Spinal cord (tissue), 9 donors: ENCODE measurements at regions not wholly inside any gene's neighbourhood (a gene's known extent, or its start where the extent isn't known, plus 50 kb on each side); places are given as distances from the start of the nearest gene placed in this dataset.

Source experiments
- DNase-seq, 6 donors: peaks; one replicate each; pipeline versions ENCODE4 v3.0.0 to v3.0.0-alpha.2; 2013 to 2015; ENCODE audit warnings: low spot score in 6 of 6, low read depth in 4 of 6
- H3K27ac ChIP-seq: one replicate; pipeline ENCODE4 v1.5.1; 2013; ENCODE audit warnings: low read depth, low read length, control low read depth
- H3K27me3 ChIP-seq: one replicate; pipeline ENCODE4 v1.6.1; 2013; ENCODE audit warnings: low read length; ENCODE audit not compliant: control insufficient read depth, insufficient read depth
- H3K36me3 ChIP-seq: one replicate; pipeline ENCODE4 v1.6.1; 2013; ENCODE audit warnings: low read length; ENCODE audit not compliant: control insufficient read depth, insufficient read depth
- H3K4me1 ChIP-seq: one replicate; pipeline ENCODE4 v1.6.1; 2013; ENCODE audit warnings: low read length; ENCODE audit not compliant: control insufficient read depth, insufficient read depth
- H3K4me3 ChIP-seq: one replicate; pipeline ENCODE4 v1.5.1; 2013; ENCODE audit warnings: low read depth, low read length, control low read depth
- H3K9me3 ChIP-seq: one replicate; pipeline ENCODE4 v1.6.1; 2013; ENCODE audit warnings: low read length; ENCODE audit not compliant: control insufficient read depth, insufficient read depth
- WGBS: methylation state at CpG from one replicate; pipeline ENCODE4 v1.1.5; 2013; ENCODE audit warnings: missing lambda C conversion rate; ENCODE audit not compliant: insufficient coverage; 5-methylcytosine and 5-hydroxymethylcytosine counted together
- donor health status: healthy.

DNA sequence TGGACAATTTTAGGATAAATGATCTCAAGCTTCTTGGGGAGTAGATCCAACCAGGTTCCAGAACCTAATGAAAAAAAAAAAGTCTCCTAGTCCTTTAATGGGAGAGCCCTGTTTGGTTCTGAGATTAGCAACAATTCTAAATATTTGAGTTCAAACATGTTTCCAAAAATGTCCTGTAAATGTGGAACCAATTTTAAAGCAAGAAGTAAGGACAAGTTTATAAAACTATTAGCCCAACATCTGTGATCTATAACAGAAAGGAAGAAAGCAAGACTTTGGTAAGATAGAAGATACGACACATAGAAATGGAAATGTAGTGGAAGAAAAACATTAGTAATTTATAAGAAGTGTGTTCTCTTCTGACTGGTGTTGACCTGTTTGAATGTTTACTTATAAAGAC lies 79.7 kb upstream of the SLC5A12 start:
- H3K36me3 ChIP-seq = no peaks in the 10 kb centered on the region
- H3K27ac ChIP-seq = no peak overlapping the region
- H3K4me3 ChIP-seq = no peak overlapping the region
- H3K9me3 ChIP-seq = no peaks in the 10 kb centered on the region
- H3K4me1 ChIP-seq = no peaks in the 10 kb centered on the region
- no peak for DNase-seq
- no CpG with 5 or more reads among the region's 1 CpG for WGBS
- H3K27me3 ChIP-seq = no peaks in the 10 kb centered on the region

- H3K4me3 ChIP-seq = no peak overlapping the region
- H3K36me3 ChIP-seq = no peaks in the 10 kb centered on the region
- no peaks in the 10 kb centered on the region for H3K9me3 ChIP-seq
- H3K4me1 ChIP-seq = no peaks in the 10 kb centered on the region
- H3K27me3 ChIP-seq = no peaks in the 10 kb centered on the region
- no peak for DNase-seq
- H3K27ac ChIP-seq = no peak overlapping the region
Measured at GRCh38 chr11:26805001-26805400, 83.1 kb upstream of the SLC5A12 start.

DNA sequence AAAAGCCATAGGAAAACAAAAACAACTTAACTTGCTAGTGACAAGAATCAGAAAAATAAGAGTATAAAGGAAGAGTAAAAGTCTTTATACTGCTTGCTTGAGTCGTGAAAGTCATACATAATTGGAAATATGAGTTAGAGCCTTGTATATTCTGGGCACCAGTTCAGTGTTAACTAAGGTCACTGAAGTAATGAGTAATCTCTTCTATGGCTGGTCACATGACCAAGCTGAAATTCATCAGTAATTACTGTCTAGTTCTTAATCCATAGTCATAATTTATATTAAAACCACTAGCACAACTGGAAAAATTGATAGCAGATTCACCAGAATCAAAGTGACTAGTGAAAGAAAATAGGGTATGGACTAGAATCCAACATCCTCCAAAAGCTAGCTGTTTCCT lies 84.4 kb upstream of the SLC5A12 start:
- no peak overlapping the region for H3K4me3 ChIP-seq
- no peak for DNase-seq
- H3K27me3 ChIP-seq = no peaks in the 10 kb centered on the region
- no peaks in the 10 kb centered on the region for H3K4me1 ChIP-seq
- H3K9me3 ChIP-seq = no peaks in the 10 kb centered on the region
- no peaks in the 10 kb centered on the region for H3K36me3 ChIP-seq
- WGBS = no CpG with 5 or more reads among the region's 1 CpG
- no peak overlapping the region for H3K27ac ChIP-seq

DNA sequence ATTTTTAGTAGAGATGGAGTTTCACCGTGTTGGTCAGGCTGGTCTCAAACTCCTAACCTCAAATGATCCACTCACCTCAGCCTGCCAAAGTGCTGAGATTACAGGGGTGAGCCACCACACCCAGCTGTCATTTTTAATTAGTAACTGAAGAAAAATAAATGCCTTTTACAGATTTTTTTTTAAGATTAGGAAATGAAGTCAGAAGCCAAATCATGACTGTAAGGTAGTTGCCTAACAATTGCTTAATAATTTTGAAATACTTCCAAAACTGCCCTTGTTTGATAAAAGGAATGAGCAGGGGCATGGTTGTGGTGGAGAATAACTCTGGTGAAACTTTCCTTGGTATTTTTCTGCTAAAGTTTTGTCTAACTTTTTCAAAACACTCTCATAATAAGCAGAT lies 98.9 kb upstream of the SLC5A12 start:
- H3K27ac ChIP-seq = no peak overlapping the region
- no peaks in the 10 kb centered on the region for H3K4me1 ChIP-seq
- DNase-seq = no peak
- H3K27me3 ChIP-seq = no peaks in the 10 kb centered on the region
- WGBS = no CpG with 5 or more reads among the region's 1 CpG
- H3K9me3 ChIP-seq = peaks cover 20% of the 10 kb centered on the region
- H3K4me3 ChIP-seq = no peak overlapping the region
- no peaks in the 10 kb centered on the region for H3K36me3 ChIP-seq

- DNase-seq = no peak
Measured at GRCh38 chr11:26823963-26824362, 102.1 kb upstream of the SLC5A12 start.

DNA sequence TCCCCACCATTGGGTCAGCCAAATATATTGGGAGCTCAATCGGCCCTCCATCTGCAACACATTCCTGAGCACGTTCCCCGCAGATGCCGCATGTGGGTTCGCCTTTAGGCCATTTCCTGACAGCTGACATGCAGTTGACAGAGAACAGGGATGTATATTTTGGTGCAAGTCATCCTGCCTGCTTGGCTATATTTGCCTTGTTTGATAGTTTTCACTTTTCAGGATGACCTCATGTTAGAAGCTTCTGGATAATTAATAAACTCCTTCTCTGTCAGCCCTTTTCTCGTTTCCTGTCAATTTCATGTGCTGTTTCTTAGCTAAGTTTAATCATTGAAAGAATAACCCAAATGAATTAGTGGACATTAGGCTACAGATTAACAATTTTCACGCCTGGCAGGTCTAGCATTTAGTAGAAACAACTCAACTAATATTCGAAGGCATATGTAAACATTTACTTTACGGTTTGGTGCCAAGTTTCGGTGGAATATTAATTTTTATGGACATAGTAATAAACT lies 105.8 kb upstream of the SLC5A12 start:
- H3K4me3 ChIP-seq = no peak overlapping the region
- no peaks in the 10 kb centered on the region for H3K4me1 ChIP-seq
- 97% methylated on average over 6 of the region's 10 CpGs for WGBS
- peaks cover 16% of the 10 kb centered on the region for H3K9me3 ChIP-seq
- H3K36me3 ChIP-seq = no peaks in the 10 kb centered on the region
- DNase-seq = no peak
- no peaks in the 10 kb centered on the region for H3K27me3 ChIP-seq
- no peak overlapping the region for H3K27ac ChIP-seq

More at GRCh38 chr11:26823963-26824362, 102.1 kb upstream of the SLC5A12 start:
- no peak overlapping the region for H3K27ac ChIP-seq
- no peak overlapping the region for H3K4me3 ChIP-seq
- no peaks in the 10 kb centered on the region for H3K4me1 ChIP-seq
- no peaks in the 10 kb centered on the region for H3K27me3 ChIP-seq
- 91% methylated on average over 2 of the region's 2 CpGs for WGBS
- H3K36me3 ChIP-seq = no peaks in the 10 kb centered on the region
- H3K9me3 ChIP-seq = peaks cover 20% of the 10 kb centered on the region

DNA sequence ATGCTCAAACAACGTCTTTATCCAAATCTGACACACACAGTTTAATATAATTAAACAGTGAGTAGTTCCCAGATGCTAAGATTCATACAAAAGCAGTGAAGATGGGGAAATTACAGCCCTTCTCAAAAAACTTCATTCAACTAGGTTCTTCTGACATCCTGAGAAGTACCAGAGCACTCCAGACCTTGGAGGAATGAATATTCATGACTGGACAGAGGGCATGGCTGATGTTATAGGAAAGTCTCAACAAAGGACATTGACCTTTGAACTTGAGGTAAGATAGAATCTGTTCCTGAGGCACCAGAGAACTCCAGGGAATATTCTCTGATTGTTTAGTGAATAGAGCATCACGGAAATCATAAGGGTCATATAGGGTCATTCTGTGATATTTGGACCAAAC lies 106.4 kb upstream of the SLC5A12 start:
- no peaks in the 10 kb centered on the region for H3K4me1 ChIP-seq
- H3K36me3 ChIP-seq = no peaks in the 10 kb centered on the region
- 100% methylated on average over 1 of the region's 2 CpGs for WGBS
- H3K27me3 ChIP-seq = no peaks in the 10 kb centered on the region
- no peak overlapping the region for H3K27ac ChIP-seq
- peaks cover 10% of the 10 kb centered on the region for H3K9me3 ChIP-seq
- no peak overlapping the region for H3K4me3 ChIP-seq
- DNase-seq = no peak

DNA sequence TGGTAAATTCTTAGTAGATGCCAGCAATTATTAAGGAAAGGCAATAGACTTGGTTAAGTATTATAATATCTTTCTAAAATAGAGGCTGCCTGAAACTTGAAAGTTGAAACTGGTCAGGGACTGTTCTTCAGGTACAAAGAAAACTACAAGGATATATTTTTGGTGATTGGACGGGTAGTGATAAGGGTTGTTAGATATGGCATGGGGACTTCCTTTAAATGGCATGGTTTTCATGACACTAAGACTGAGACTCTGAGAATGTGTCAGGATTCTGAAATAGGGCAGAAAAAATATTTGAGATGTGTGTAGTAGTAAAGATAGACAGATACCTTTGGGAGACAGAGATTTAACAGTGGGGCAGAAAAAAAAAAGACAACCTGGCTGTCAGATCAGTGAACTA lies 108.4 kb upstream of the SLC5A12 start:
- H3K9me3 ChIP-seq = peaks cover 3% of the 10 kb centered on the region
- no peaks in the 10 kb centered on the region for H3K36me3 ChIP-seq
- 100% methylated on average over 1 of the region's 1 CpG for WGBS
- H3K27me3 ChIP-seq = no peaks in the 10 kb centered on the region
- no peak overlapping the region for H3K4me3 ChIP-seq
- no peaks in the 10 kb centered on the region for H3K4me1 ChIP-seq
- no peak overlapping the region for H3K27ac ChIP-seq
- no peak for DNase-seq

DNA sequence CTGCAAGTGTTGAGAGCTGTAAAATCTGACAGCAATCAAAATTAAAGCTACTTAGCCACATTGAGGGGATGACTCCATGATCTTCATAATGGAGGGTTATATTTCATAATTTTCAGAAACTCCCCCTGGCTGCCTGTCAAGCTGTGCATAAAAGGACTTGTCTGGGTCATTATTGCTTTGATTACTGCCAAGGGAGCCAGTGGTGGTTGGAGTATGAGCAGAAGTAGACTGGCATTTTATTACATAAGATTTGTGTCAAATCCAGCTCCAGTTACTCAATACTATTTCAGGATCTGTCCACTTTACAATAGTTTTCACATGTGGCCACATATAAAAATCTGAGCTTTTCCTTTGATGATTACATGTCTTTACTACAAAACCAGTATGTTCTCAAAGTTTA lies 108.9 kb upstream of the SLC5A12 start:
- no peak overlapping the region for H3K27ac ChIP-seq
- peaks cover 1% of the 10 kb centered on the region for H3K9me3 ChIP-seq
- H3K36me3 ChIP-seq = no peaks in the 10 kb centered on the region
- no peaks in the 10 kb centered on the region for H3K4me1 ChIP-seq
- H3K4me3 ChIP-seq = no peak overlapping the region
- no peak for DNase-seq
- H3K27me3 ChIP-seq = no peaks in the 10 kb centered on the region

- Histone ChIP-seq H3K27ac (no peak overlapping the region), H3K4me1 (no peaks in the 10 kb centered on the region), H3K4me3 (no peak overlapping the region), H3K27me3 (no peaks in the 10 kb centered on the region), H3K36me3 (no peaks in the 10 kb centered on the region), H3K9me3 (no peaks in the 10 kb centered on the region)
- DNase-seq = no peak
Measured at GRCh38 chr11:26834601-26835000, 112.7 kb upstream of the SLC5A12 start.
